ENCODE measurements at regions not wholly inside any gene's neighbourhood (a gene's known extent, or its start where the extent isn't known, plus 50 kb on each side); places are given as distances from the start of the nearest gene placed in this dataset.

DNA sequence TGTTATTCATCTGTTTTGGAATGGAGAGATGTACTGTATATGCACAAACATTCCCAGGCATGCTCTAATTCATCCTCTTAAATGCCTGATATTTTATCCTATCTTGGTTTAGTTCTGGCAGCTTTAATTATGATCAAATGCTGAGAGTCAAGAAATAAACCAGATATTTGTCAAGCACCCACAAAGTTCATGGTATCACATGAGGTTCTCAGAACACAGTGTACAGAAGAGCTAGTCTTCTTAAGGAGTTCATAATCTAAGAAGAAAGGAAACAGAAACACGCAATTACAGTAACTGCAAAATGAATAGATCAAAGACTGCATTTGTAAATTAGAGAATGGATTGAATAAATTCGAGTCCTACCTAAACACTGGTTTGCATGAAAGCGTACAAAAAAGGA, 58.3 kb upstream of the KCNH1 start:
- no peak overlapping the region for H3K27ac ChIP-seq (ENCODE audit: low read depth)
- H3K4me1 ChIP-seq (ENCODE audit: insufficient read depth) = no peaks in the 10 kb centered on the region
- no peak overlapping the region for H2AFZ ChIP-seq
- no peaks in the 10 kb centered on the region for H3K79me2 ChIP-seq (replicated peaks; ENCODE audit: insufficient read depth)
- no peaks in the 10 kb centered on the region for H3K9me2 ChIP-seq (ENCODE audit: insufficient read depth)
- Mint-ChIP-seq H3K27me3 (ENCODE audit: insufficient read depth, low read depth, poor library complexity) (no peaks in the 10 kb centered on the region), H3K4me3 (no peak overlapping the region), H3K27ac (no peak overlapping the region), H3K4me1 (no peaks in the 10 kb centered on the region), H3K9me3 (peaks cover 9% of the 10 kb centered on the region), H3K36me3 (ENCODE audit: low read depth) (peaks cover 5% of the 10 kb centered on the region; the same call in 2 of the 3 replicates)
- H3K4me2 ChIP-seq = no peak overlapping the region
- TF ChIP-seq ZNF114 (CRISPR knock-in tag; IDR thresholded peaks at IDR 0.05) (no peak), ETS1 (IDR thresholded peaks at IDR 0.05) (no peak), CTCF (conservative IDR thresholded peaks at IDR 0.05; ENCODE audit: low read depth in 2 of 2) (no peak), POLR2AphosphoS5 (IDR thresholded peaks at IDR 0.05; ENCODE audit: low read depth) (no peak), EZH2 (IDR thresholded peaks at IDR 0.05; ENCODE audit: low read depth, unreplicated experiment) (no peak), STAT1 (IDR thresholded peaks at IDR 0.05; ENCODE audit: unreplicated experiment) (no peak), EZH2phosphoT487 (IDR thresholded peaks at IDR 0.05; ENCODE audit: unreplicated experiment) (no peak), CREB1 (CRISPR knock-in tag; IDR thresholded peaks at IDR 0.05; ENCODE audit: low read depth) (no peak), ZNF331 (CRISPR knock-in tag; IDR thresholded peaks at IDR 0.05; ENCODE audit: low read depth) (no peak), NANOG (IDR thresholded peaks at IDR 0.05; ENCODE audit: borderline replicate concordance) (no peak), ZNF462 (CRISPR knock-in tag; IDR thresholded peaks at IDR 0.05) (no peak), JUNB (IDR thresholded peaks at IDR 0.05; ENCODE audit: unreplicated experiment) (no peak)
- TF ChIP-seq, protein P1, sequence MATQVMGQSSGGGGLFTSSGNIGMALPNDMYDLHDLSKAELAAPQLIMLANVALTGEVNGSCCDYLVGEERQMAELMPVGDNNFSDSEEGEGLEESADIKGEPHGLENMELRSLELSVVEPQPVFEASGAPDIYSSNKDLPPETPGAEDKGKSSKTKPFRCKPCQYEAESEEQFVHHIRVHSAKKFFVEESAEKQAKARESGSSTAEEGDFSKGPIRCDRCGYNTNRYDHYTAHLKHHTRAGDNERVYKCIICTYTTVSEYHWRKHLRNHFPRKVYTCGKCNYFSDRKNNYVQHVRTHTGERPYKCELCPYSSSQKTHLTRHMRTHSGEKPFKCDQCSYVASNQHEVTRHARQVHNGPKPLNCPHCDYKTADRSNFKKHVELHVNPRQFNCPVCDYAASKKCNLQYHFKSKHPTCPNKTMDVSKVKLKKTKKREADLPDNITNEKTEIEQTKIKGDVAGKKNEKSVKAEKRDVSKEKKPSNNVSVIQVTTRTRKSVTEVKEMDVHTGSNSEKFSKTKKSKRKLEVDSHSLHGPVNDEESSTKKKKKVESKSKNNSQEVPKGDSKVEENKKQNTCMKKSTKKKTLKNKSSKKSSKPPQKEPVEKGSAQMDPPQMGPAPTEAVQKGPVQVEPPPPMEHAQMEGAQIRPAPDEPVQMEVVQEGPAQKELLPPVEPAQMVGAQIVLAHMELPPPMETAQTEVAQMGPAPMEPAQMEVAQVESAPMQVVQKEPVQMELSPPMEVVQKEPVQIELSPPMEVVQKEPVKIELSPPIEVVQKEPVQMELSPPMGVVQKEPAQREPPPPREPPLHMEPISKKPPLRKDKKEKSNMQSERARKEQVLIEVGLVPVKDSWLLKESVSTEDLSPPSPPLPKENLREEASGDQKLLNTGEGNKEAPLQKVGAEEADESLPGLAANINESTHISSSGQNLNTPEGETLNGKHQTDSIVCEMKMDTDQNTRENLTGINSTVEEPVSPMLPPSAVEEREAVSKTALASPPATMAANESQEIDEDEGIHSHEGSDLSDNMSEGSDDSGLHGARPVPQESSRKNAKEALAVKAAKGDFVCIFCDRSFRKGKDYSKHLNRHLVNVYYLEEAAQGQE (IDR thresholded peaks at IDR 0.05; ENCODE audit: unreplicated experiment) = no peak
- no peaks in the 10 kb centered on the region for H3K27me3 ChIP-seq (ENCODE audit: insufficient read depth)
- no peaks in the 10 kb centered on the region for H3F3A ChIP-seq (replicated peaks; ENCODE audit: low read depth)
- H3K4me3 ChIP-seq = no peak overlapping the region
- DNase-seq (ENCODE audit: low spot score) = no peak
- ATAC-seq = no peak
- H4K20me1 ChIP-seq (replicated peaks; ENCODE audit: insufficient read depth) = no peaks in the 10 kb centered on the region
- no peaks in the 10 kb centered on the region for H3K36me3 ChIP-seq (ENCODE audit: insufficient read depth)
